GM21737 (cell line): ENCODE measurements at regions not wholly inside any gene's neighbourhood (a gene's known extent, or its start where the extent isn't known, plus 50 kb on each side); places are given as distances from the start of the nearest gene placed in this dataset.
"Not testable (repeated sequence)": the region's sequence is repeated elsewhere in the genome, so short reads cannot be mapped to it uniquely, and the experiment has no call there.

Source experiments
- ATAC-seq: cut with Tn5 transposase; IDR thresholded peaks from one replicate; pipeline ENCODE4 v1.9.1; 2021; ENCODE audit warnings: mild to moderate bottlenecking, moderate library complexity; ENCODE audit not compliant: unreplicated experiment

DNA sequence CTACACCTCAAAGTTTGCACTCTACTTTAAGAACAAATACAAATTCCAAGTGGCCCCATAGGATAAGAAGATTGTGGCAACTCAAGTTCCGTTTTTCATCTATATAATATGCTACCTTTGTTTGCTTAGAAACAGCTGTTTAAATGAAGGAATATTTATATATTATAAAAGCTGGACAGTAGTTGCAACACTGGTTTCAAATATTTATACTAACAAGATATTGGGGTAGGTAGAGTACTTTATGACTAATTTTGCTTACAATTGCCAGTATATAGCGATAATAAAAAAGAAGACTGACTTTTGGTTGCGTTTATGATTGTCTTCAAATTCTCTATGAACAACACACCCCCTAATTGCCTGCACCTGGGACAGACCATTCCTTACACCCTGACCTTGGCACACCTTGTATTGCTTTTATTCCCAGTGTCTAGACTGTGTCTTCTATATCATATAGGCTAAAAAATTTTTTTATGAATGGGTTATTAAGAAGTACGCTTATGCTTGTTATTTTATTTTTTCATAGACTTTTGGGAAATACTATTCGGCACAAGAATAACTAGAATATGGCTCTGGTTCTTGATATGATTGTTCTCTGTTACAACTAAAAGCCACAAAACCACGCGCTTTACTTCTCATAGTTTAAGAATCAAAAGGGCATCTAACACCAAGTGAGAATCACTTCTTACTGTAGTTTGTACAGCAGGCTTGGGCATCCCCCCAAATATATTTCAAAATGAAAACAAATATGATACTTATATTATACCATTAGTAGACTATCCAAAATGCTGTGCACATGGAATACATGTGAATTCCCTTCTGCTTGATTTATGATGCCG is 455.4 kb upstream of the DCN start:
- ATAC-seq, result no peak

DNA sequence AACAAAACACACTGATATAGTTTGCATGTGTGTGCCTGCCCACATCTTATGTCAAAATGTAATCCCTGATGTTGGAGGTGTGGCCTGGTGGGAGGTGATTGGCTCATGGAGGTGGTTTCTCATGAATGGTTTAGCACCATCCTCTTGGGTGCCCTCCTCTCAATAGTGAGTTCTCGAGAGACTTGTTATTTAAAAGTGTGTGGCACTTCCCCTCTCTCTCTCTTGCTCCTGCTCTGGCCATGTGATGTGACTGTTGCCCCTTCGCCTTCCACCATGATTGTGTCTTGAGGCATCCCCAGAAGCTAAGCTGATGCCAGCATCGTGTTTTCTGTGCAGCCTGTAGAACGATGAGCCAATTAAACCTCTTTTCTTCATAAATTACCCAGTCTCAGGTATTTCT is 454.1 kb upstream of the DCN start:
- ATAC-seq, result no peak

DNA sequence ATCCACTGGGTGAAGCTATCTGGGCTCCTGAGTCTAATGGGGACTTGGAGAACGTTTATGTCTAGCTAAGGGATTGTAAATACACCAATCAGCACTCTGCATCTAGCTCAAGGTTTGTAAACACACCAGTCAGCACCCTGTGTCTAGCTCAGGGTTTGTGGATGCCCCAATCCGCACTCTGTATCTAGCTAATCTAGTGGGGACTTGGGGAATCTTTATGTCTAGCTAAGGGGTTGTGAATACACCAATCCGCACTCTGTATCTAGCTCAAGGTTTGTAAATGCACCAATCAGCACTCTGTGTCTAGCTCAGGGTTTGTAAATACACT is 451.7 kb upstream of the DCN start:
- ATAC-seq, result not testable (repeated sequence)

DNA sequence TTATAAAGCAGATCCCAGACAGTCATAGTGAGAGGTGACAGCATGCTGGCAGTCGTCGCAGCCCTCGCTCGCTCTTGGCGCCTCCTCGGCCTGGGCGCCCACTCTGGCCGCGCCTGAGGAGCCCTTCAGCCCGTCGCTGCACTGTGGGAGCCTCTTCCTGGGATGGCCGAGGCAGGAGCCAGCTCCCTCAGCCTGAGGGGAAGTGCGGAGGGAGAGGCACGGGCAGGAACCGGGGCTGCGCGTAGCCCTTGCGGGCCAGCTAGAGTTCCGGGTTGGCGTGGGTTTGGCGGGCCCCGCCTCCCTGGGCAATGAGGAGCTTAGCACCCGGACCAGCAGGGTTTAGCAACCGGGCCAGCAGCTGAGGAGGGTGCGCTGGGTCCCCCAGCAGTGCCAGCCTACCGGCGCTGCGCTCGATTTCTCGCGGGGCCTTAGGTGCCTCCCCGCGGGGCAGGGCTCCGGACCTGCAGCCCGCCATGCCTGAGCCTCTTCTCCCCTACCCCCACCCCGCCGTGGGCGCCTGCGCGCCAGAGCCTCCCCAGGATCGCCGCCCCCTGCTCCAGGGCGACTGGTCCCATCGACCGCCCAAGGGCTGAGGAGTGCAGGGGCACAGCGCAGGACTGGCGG is 451.2 kb upstream of the DCN start:
- ATAC-seq, result no peak

DNA sequence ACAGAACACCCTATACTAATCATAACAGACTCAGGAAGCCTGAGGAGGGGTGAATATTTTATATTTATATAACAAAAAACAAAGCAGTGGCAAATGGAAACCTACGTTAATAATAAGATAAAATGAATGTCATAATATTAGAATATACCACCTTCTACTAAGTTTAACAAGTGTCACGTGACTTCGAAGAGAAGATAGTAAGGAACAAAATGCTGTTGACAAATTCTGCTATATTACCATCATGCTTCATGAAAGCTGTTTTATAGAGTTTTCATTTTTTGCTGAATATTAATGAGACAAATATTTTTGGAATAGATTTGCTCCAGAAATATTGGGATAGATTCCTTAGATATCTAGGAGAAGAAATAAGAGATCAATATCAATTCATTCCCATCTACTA is 450.6 kb upstream of the DCN start:
- no peak for ATAC-seq

DNA sequence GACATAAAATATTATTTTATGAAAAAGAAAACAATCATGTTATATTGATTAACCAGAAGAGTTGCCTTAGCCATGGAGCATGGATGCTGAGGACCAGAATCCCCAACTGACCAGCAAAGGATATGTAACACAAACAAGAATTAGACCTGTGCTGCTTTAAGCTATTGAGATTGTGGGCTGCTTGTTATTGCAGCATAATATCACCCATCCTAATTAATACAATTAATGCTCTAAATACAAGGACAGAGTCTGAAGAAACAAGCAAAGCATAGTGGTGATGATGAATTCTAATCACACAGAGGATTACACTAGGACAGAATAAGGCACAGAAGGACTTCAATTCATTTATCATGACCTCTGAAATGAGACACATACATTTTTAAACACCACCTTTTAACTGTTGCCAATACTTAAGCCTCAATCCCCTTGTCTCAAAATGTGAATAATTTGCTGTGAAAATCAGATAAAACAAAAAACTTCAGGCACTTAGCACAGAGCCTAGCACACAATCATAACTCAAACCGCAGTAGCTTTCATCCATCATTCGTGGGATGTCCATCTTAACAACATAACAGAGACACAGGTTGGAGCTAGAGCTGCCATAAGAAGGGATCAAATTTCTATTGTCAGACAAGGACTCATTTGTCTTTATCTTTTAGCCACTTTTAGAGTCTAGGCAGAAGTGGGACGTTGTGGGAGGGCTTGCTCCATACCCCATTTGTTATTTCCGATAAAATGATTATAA is 449.6 kb upstream of the DCN start:
- no peak for ATAC-seq

DNA sequence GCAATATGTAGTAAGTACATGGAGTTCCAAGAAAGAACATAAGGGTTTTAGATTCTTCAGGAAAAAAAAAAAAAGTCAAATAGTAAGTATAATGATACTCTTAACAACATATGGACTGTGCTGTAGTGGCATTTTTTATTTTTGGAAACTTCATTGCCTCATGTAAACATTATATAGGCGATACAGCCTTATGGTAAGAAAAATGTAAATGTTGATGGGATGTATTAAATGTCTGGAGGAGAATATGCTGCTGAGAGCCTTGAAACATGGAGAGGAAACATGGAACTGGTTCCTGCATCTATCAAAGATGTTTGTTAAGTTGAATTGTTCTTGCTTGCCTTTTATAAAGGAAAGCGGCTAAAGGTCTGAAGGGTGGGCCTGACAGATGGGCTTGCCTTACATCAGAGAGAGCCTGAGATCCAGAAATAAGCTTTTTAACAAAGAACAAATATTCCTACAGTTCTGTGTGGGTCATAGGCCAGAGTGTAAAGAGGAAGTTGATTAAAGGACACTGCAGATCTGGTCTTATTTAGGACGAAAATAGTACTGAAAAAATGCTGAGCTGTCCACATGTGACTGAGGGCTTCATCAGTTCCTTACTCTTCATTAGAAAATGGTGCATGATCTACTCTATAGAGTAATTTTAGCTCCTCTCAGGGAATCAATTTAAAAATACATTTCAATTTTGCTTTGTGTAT is 448.1 kb upstream of the DCN start:
- ATAC-seq, result no peak

DNA sequence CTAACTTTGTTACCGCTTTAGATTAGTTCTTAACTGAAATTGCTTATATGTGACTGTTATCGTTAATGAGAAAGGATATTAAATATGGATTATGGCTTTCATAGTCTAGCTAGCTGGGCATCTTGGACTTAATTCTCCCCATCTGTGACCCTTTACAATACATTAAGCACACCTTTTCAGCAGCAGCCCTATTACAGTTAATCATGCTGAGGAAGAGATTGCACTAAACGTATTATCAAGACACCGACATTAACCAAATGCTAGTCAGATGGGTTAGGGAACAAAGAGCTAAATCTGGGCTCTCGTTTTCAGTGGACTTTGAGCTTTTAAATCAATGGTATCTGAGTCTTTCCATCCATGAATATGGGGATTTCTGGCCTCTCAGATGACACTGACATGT is 447.5 kb upstream of the DCN start:
- no peak for ATAC-seq

DNA sequence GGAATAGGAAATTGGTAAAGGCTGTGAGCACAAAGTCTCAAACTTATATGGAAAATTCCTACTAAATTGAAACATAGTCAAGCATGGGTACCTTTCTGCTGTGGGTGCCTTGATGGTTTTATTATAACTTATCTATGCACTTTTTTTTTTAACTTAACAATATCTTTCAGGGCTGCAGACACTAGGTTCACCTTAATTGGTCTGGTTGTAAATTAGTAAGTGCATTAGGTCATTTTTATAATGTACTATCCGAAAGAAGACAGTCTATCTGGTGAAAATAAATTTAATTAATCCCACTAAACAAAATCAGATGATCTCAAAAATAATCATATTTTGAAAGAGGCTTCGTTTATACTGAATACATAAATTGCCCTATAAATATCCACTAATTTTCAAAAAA is 446.8 kb upstream of the DCN start:
- ATAC-seq, result no peak

DNA sequence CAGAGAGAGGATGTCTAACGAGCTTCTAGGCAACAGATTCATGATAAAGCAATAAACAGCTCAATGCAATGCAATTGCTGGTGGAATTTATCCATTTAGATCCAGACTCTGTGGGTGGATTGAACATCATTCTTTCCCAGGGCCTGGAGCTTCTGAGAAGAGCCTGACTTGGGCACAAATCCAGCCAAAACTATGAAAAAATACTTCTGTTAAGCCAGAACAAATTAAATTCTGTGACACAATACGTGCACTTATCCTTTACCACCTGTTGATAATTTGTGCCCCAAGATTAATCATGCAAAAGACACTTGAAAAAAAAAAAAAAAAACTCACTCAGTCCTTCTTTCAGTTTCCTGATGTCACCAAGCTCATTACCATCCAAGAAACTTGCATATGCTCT is 446.0 kb upstream of the DCN start:
- no peak for ATAC-seq

DNA sequence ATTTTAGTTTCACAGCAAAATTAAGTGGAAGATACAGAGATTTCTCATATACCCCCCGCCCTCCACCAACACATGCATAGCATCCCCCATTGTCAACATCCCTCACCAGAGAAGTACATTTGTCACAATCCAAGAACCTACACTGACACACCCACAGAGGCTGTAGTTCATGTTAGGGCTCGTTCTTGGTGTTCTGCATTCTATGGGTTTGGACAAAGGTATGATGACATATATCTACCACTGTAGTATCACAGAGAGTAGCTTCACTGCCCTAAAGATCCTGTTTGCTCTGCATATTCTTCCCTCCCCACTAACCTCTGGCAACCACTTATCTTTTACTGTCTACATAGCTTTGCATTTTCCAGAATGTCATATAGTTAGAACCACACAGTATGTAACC is 444.6 kb upstream of the DCN start:
- ATAC-seq, result no peak

DNA sequence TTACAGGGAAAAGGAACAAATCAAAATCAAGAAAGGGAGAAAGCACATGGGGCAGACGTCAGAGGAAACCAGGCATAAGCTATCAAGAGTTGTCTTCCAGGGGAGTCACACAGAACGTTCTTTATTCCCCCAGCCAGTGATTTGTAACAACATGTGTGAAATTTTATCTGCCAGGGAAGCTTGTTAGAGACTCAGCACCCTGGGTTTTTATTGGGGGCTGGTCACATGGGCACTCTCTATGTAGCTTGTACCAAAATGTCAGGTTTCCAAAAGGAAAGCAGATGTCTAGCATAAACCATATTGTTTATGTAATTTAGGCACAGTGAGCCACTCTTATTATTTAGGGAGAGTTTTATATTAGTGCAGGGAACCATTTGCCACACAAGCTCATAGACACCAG is 440.4 kb upstream of the DCN start:
- ATAC-seq, result no peak

DNA sequence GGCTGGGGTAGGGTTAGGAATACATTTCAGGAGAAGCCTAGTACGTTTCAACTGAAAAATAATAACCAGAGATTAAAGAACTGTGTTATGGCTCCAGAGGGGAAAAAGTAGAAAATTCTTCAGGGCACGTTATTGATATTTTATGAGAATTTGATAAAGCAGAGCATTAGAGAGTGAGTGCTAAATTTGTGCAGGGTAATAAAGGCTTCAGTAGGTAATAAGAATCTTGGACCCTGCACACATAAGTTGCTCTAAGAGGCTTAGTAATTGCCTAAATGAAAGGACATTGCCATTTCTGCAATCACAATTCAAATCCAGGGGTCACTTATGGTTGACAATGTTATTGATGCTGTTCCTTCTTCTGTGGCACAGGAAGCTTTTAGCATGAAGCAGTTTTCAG is 439.4 kb upstream of the DCN start:
- ATAC-seq, result no peak

DNA sequence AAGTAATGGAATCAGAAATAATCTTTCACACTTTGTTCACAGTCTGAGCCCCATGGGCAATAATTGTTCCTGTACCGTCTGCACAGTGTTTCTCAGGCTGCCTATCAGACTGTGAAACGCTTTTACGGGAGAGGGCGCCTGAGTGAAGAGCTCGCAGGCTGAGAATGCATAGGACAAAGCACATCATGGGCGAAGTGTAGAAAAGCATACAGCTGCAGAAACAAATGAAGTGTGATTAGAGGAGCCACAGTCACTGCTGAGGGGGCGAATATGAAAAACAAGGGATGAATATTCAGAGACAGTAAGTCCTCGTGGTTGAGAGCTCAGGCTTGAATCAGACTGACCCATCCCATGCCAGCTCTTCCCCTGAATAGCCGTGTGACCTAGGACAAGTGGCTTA is 438.4 kb upstream of the DCN start:
- no peak for ATAC-seq

DNA sequence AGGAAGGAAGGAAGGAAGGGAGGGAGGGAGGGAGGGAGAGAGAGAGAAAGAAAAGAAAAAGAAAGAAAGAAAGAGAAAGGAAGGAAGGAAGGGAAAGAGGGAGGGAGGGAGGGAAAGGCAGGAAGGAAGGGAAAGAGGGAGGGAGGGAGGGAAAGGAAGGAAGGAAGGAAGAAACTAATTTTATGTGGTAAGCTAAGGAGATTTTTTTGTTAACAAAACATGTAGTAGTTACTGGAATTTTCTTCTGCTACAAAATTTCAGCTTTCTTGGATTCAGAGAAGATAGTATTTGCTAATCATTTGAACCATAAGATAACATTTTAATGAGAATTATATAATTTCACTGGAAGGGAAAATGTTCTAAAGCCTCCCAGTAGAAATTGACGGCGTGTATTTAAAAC is 437.8 kb upstream of the DCN start:
- no peak for ATAC-seq

DNA sequence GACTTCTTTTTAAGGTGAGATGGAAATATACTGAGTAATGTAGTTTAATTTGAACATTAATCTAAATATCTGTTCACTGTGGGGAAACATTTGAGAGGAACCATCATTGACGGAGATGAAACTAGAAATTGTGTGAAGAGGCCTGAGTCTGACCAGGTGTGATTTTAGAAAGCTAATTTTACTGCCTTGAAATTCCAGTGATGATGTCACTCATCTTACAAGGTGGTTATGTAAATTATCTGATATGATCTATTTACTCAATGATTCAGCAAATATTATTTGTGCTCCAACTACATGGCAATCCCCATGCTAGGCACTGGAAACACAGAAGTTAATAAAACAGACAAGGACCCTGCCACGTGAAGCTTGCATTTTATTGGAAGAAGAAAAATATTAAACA is 435.7 kb upstream of the DCN start:
- no peak for ATAC-seq

DNA sequence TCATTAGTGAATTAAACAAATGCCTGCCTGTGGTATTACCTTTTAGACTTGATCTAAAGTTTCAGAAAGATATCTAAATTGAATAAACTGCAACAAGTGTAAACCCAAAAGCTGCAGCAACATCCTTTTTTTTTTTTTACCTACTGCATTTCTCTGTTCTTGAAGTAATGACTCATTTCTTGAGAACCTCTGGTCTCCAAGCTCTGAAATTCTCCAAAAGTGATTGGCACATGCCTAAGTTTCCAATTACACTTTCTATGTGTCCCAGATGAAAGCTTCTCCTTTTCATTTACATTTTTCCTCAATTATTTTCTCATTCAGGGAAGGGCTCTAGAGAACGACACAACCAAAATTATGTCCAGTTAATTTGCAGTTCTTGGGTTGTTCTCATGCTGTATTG is 435.2 kb upstream of the DCN start:
- ATAC-seq, result no peak

DNA sequence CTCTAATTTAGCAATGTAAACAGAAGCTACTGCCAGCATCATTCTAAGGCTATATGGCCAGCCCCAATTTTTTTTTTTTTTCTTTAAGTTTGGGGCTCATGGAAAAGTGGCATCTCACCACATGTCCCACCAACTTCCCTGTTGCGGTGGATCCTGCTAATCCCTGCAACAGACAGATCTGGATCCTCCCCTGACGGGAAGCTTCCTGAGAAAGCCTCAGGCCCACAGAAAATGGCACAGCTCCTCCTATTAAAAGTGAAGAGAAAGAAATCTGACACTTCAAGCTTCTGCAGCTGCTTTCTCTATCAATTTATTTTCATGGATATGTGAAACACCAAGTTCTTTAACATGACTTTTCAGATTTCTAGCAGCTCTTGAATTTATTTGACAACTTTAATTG is 433.8 kb upstream of the DCN start:
- ATAC-seq, result no peak

DNA sequence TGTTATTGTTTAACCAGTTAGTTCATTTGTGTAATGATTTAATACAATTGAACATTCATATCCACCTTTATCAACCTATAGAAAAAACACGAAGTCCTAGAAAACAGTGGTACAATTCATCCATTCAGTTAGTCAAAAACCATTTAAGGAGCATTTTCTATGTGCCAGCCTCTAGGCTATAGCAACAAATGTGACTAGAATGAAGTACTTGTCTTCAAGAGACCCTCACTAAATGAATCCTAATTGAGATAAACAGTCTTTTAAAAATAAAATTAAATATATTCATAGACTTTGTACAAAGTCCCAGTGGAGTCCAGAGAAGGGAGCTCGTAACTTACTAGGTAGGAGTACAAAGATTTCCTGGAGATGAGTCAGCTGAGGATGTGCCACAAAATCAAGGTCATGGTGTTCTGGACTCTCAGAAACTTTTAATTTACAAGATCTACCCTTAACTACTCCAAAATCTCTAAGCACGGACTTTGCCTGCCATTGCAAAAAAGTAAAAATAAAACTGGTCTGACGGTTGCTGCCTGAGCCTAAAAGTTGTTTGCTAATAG is 430.7 kb upstream of the DCN start:
- no peak for ATAC-seq

DNA sequence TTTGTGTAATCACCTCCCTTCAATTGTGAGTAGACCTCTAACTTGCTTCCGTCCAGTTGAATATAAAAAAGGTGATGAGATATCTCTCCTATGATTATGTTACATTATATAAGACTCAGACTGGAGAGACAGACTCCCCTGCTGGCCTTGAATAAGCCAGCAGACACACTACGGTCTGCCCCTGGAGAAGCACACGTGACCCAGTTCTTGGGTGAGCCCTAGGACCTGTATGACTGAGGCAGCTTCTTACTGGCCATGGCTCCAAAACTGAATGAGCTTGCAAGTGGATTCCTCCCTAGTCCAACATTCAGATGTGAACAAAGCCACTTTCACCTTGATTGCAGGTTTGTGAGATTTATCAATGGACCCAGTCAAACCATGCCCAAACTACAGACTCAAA is 427.9 kb upstream of the DCN start:
- ATAC-seq, result no peak

DNA sequence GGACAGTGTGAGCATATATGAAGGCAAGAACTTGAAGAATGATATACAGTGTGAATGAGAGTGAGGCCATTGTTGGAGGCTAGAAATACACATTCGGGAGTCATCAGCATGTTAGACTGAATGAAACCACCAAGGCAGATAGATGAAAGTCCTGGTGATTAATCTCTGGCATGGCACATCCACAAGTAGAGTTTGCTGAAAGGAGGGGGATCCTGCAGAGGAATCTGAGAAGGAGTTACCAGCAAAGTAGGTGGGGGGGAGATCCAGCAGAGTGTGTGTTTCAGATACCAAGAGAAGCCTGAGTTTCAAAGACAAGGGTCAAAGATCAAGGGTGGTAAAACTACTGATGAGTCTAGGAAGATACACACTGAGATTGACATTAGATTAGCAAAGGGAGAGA is 426.7 kb upstream of the DCN start:
- no peak for ATAC-seq
